GM10248 (cell line): ENCODE measurements at regions not wholly inside any gene's neighbourhood (a gene's known extent, or its start where the extent isn't known, plus 50 kb on each side); places are given as distances from the start of the nearest gene placed in this dataset.

ENCODE experiments used
- CTCF ChIA-PET: fragments of 300-600 bp; sonication (Branson Sonifier 250); formaldehyde crosslinking; extraction: SDS; loops from one replicate; lab custom pipeline; 2021; ENCODE audit warnings: antibody characterized with exemption; lab: Yijun Ruan, JAX
- POLR2A ChIA-PET: fragments of 350-650 bp; sonication (Branson Sonifier 250); formaldehyde crosslinking; extraction: SDS; loops from one replicate; lab custom pipeline; 2020; ENCODE audit warnings: antibody characterized with exemption; lab: Yijun Ruan, JAX
- DNase-seq: peaks from one replicate; pipeline ENCODE4 v3.0.0; 2012; ENCODE audit errors: extremely low spot score
- CTCF ChIP-seq: IDR thresholded peaks from 2 replicates; pipeline ENCODE4 v1.5.1; 2012; ENCODE audit warnings: mild to moderate bottlenecking, low read depth; ENCODE audit errors: extremely low read depth, missing control alignments, control extremely low read depth

GRCh38 chr1:74818241-74818640 lies 85.3 kb downstream of the TYW3 start:
- POLR2A ChIA-PET = no interaction called here
- no peak for DNase-seq
- CTCF ChIA-PET = no interaction called here

GRCh38 chr1:74818661-74819456 lies 85.9 kb downstream of the TYW3 start:
- no peak for TF ChIP-seq CTCF
- DNase-seq = no peak
- CTCF ChIA-PET = interaction anchor here (1.2 kb wide), 1 partner anchor 43 kb away, joined by 3 read pairs; no protein-coding TSS in a partner anchor
- POLR2A ChIA-PET = no interaction called here

More at GRCh38 chr1:74818241-74818640, 85.3 kb downstream of the TYW3 start:
- no peak for TF ChIP-seq CTCF

- no peak for TF ChIP-seq CTCF
- CTCF ChIA-PET = no interaction called here
Measured at GRCh38 chr1:74822851-74823401, 90.0 kb downstream of the TYW3 start.

GRCh38 chr1:74824497-74825107 lies 91.7 kb downstream of the TYW3 start:
- CTCF ChIA-PET = no interaction called here
- TF ChIP-seq CTCF = no peak
- POLR2A ChIA-PET = no interaction called here
- no peak for DNase-seq

More at GRCh38 chr1:74822851-74823401, 90.0 kb downstream of the TYW3 start:
- no peak for DNase-seq
- POLR2A ChIA-PET = no interaction called here

GRCh38 chr1:74830766-74831165 lies 97.8 kb downstream of the TYW3 start:
- CTCF ChIA-PET = no interaction called here
- no peak for DNase-seq
- no peak for TF ChIP-seq CTCF
- POLR2A ChIA-PET = no interaction called here

GRCh38 chr1:74834261-74834660 lies 101.3 kb downstream of the TYW3 start:
- no peak for DNase-seq
- ChIA-PET CTCF (no interaction called here), POLR2A (no interaction called here)
- TF ChIP-seq CTCF = no peak
